Ishikawa (cell line): ENCODE measurements at regions not wholly inside any gene's neighbourhood (a gene's known extent, or its start where the extent isn't known, plus 50 kb on each side); places are given as distances from the start of the nearest gene placed in this dataset.

Experiments used
- CEBPB ChIP-seq: IDR thresholded peaks from 2 replicates; pipeline ENCODE4 v1.6.1; 2012
- CREB1 ChIP-seq: IDR thresholded peaks from 2 replicates; pipeline ENCODE4 v1.6.1; 2012; ENCODE audit warnings: low read depth
- EGR1 ChIP-seq: IDR thresholded peaks from 2 replicates; pipeline ENCODE4 v1.6.1; 2012
- EP300 ChIP-seq: IDR thresholded peaks from 2 replicates; pipeline ENCODE4 v1.6.1; 2012; ENCODE audit warnings: borderline replicate concordance
- FOXM1 ChIP-seq: IDR thresholded peaks from 2 replicates; pipeline ENCODE4 v1.6.1; 2012; ENCODE audit warnings: low read depth, borderline replicate concordance
- MAX ChIP-seq: IDR thresholded peaks from 2 replicates; pipeline ENCODE4 v1.6.1; 2012
- NFIC ChIP-seq: IDR thresholded peaks from 2 replicates; pipeline ENCODE4 v1.6.1; 2012
- RAD21 ChIP-seq: IDR thresholded peaks from 2 replicates; pipeline ENCODE4 v1.6.1; 2012; ENCODE audit warnings: low read depth
- REST ChIP-seq: IDR thresholded peaks from 2 replicates; pipeline ENCODE4 v1.6.1; 2012; ENCODE audit warnings: low read depth, mild to moderate bottlenecking
- TAF1 ChIP-seq: IDR thresholded peaks from 2 replicates; pipeline ENCODE4 v1.6.1; 2012; ENCODE audit warnings: low read depth, mild to moderate bottlenecking
- TCF12 ChIP-seq: IDR thresholded peaks from 2 replicates; pipeline ENCODE4 v1.6.1; 2012; ENCODE audit warnings: low read depth
- TEAD4 ChIP-seq: IDR thresholded peaks from 2 replicates; pipeline ENCODE4 v1.6.1; 2012
- USF1 ChIP-seq: IDR thresholded peaks from 2 replicates; pipeline ENCODE4 v1.6.1; 2012
- YY1 ChIP-seq: IDR thresholded peaks from 2 replicates; pipeline ENCODE4 v1.6.1; 2012; ENCODE audit warnings: low read depth
- ZBTB7A ChIP-seq: IDR thresholded peaks from 2 replicates; pipeline ENCODE4 v1.6.1; 2012; ENCODE audit warnings: low read depth

GRCh38 chr12:130018614-130019013 is 114.8 kb upstream of the TMEM132D start:
- no peak for TF ChIP-seq TEAD4
- TF ChIP-seq NFIC: no peak
- no peak for TF ChIP-seq TAF1
- TF ChIP-seq CREB1: no peak
- TF ChIP-seq MAX: no peak
- no peak for TF ChIP-seq EP300
- TF ChIP-seq ZBTB7A: no peak
- no peak for TF ChIP-seq EGR1
- TF ChIP-seq CEBPB: no peak
- TF ChIP-seq REST: no peak
- no peak for TF ChIP-seq USF1
- no peak for TF ChIP-seq TCF12
- no peak for TF ChIP-seq FOXM1
- no peak for TF ChIP-seq YY1
- TF ChIP-seq RAD21: no peak

GRCh38 chr12:130026608-130027176 is 122.9 kb upstream of the TMEM132D start:
- TF ChIP-seq TCF12 (no peak), RAD21 (peak; percentile 26; the same call in 1 of the 2 replicates)

- TF ChIP-seq FOXM1 (no peak), CEBPB (no peak), ZBTB7A (no peak), USF1 (no peak), NFIC (no peak), EP300 (no peak), YY1 (no peak)
Observed at GRCh38 chr12:130027798-130028197, 124.0 kb upstream of the TMEM132D start.

- TF ChIP-seq ZBTB7A (no peak), TAF1 (no peak), TEAD4 (no peak), NFIC (no peak), TCF12 (no peak), EGR1 (no peak), YY1 (no peak), CEBPB (no peak)
Observed at GRCh38 chr12:130029151-130029550, 125.3 kb upstream of the TMEM132D start.

- TF ChIP-seq NFIC (no peak), MAX (no peak), ZBTB7A (no peak), YY1 (no peak), TEAD4 (no peak), REST (no peak), TCF12 (no peak), USF1 (no peak), FOXM1 (no peak)
Observed at GRCh38 chr12:130031041-130031440, 127.2 kb upstream of the TMEM132D start.

GRCh38 chr12:130031571-130032189 is 127.9 kb upstream of the TMEM132D start:
- peak; percentile 43 for TF ChIP-seq RAD21
- TF ChIP-seq CREB1: no peak
- TF ChIP-seq TEAD4: no peak
